Fibroblast of villous mesenchyme (primary cell): ENCODE measurements at regions not wholly inside any gene's neighbourhood (a gene's known extent, or its start where the extent isn't known, plus 50 kb on each side); places are given as distances from the start of the nearest gene placed in this dataset.

ENCODE experiments used
- DNase-seq: peaks from one replicate; pipeline ENCODE4 v3.0.0-alpha.2; 2010; ENCODE audit warnings: low read depth
- H3K4me3 ChIP-seq: 2 replicates; pipeline ENCODE4 v1.5.1; 2011; ENCODE audit warnings: low read depth, mild to moderate bottlenecking, low read length
- CTCF ChIP-seq: IDR thresholded peaks from 2 replicates; pipeline ENCODE4 v1.5.1; 2012; ENCODE audit warnings: low read depth, mild to moderate bottlenecking, low read length; ENCODE audit not compliant: insufficient read depth

GRCh38 chr6:40845553-40845952 lies 193.5 kb downstream of the UNC5CL start:
- no peak overlapping the region for H3K4me3 ChIP-seq
- peak; percentile 33 for DNase-seq
- peak; percentile 54 for TF ChIP-seq CTCF

- no peak for DNase-seq
- H3K4me3 ChIP-seq: no peak overlapping the region
- TF ChIP-seq CTCF: no peak
These were observed 194.8 kb downstream of the UNC5CL start for GRCh38 chr6:40844246-40844645.

GRCh38 chr6:40841721-40842120 lies 197.3 kb downstream of the UNC5CL start:
- H3K4me3 ChIP-seq: no peak overlapping the region
- TF ChIP-seq CTCF: no peak
- DNase-seq: no peak

GRCh38 chr6:40832691-40833090 lies 206.3 kb downstream of the UNC5CL start:
- TF ChIP-seq CTCF: no peak
- no peak overlapping the region for H3K4me3 ChIP-seq
- DNase-seq: no peak

GRCh38 chr6:40831381-40831780 lies 207.6 kb downstream of the UNC5CL start:
- DNase-seq: no peak
- no peak for TF ChIP-seq CTCF
- H3K4me3 ChIP-seq: no peak overlapping the region

- TF ChIP-seq CTCF: no peak
- H3K4me3 ChIP-seq: no peak overlapping the region
- no peak for DNase-seq
These were observed 213.9 kb downstream of the UNC5CL start for GRCh38 chr6:40825102-40825501.
